GM21825 (cell line): ENCODE measurements at regions not wholly inside any gene's neighbourhood (a gene's known extent, or its start where the extent isn't known, plus 50 kb on each side); places are given as distances from the start of the nearest gene placed in this dataset.
"Not testable (repeated sequence)": the region's sequence is repeated elsewhere in the genome, so short reads cannot be mapped to it uniquely, and the experiment has no call there.

Experiments used
- ATAC-seq: cut with Tn5 transposase; IDR thresholded peaks from one replicate; pipeline ENCODE4 v1.9.1; 2021; ENCODE audit warnings: mild to moderate bottlenecking, moderate library complexity; ENCODE audit not compliant: unreplicated experiment

DNA sequence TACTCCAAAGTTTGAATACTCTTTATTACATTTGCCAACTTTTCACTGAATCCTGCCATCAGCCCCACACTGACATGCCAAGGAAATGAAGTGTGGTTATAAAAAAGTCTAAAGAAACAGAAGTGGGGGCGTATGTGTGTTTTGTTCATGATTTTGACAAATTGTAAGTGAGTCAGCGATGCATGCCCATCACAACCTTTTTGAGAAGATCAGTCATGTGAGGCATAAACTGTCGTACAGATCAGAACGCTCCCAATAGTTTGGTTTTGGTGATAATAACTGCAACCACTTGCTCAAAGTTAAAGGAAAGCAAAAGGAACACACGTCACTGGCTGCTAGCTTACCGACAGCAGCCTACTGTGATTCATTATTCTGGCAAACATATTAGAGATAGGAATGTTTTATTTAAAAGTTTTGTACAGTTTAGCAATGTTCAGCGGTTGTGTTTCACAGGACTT lies 95.6 kb downstream of the RGS2 start:
- ATAC-seq, result no peak

DNA sequence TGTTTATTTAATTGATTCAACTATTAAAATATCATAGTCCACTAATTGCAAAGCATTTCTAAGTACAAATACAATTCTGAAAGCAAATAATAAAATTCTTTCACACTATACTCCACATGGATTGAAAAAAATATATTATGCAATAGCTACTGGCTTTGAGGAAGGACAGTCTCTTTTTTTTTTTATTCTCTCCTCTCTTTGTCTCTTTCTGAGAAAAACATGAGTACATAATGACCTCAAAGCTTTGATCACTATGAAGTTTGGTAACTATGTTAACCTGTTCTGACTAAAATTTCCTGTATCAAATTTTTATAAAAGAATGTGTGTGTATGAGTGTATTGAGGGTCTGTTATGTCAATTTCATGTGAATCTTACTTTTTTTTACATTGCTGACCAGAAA lies 96.2 kb downstream of the RGS2 start:
- ATAC-seq, result no peak

DNA sequence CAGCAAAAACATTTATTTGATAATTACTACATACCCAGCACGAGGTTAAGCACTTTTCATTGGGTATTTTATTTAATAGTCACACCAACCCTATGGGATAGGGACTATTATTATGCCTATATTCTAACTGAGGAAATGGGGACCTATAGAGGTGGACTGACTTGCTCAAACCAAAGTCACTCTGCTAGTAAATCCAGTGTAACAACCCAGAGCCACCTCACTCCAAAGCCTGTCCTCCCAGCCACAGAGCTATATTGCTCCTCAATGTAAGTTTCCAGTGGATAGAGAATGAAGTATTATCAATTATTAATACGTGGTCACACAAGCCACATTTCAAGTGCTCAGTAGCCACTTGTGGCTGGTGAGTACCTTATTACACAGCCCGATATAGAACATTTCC lies 97.5 kb downstream of the RGS2 start:
- ATAC-seq, result no peak

GRCh38 chr1:192907545-192908243 lies 98.9 kb downstream of the RGS2 start:
- no peak for ATAC-seq

- not testable (repeated sequence) for ATAC-seq
Observed at GRCh38 chr1:192911896-192912656, 103.2 kb downstream of the RGS2 start.

- no peak for ATAC-seq
Observed at GRCh38 chr1:192913683-192914082, 104.8 kb downstream of the RGS2 start.

GRCh38 chr1:192914092-192914491 lies 105.3 kb downstream of the RGS2 start:
- ATAC-seq, result no peak

- ATAC-seq, result no peak
Observed at GRCh38 chr1:192914696-192915095, 105.9 kb downstream of the RGS2 start.

DNA sequence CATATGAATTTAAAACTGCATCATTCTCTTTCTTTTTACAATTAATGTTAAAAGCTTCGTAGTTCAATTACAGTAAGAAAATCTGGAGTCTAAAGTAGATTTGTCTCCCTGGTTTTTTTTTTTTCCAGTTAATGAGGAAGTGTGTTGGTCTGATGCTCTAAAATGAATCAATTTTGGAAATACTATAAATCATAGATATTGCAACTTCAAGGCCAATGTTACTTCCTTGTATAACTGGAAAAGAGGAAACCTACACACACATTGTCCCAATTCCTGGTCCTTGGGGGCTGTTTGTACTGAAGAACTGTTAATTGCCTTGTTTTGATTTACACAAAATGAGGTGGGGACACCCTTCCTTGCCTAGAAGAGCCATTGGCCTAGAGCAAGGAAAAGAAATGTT lies 107.2 kb downstream of the RGS2 start:
- ATAC-seq, result no peak

DNA sequence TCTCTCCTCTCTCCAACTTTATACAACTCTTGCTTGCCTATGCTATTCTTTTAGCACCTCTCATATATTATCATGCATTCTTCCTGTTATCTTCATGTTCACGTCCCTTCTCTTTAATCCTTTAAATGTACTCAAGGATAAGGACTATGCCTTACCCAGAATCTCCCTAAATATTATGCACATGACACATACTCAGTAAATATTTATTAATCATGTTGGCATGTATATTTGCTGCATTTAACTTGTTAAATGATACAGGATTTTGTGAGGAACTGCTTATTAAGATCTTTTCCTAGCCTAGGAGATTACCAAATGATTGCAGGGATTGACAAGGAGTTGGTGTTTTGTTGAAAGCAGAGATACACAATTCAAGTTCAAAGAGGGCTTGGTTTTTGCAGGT lies 109.4 kb downstream of the RGS2 start:
- no peak for ATAC-seq

GRCh38 chr1:192920412-192920811 lies 111.6 kb downstream of the RGS2 start:
- ATAC-seq, result no peak

- ATAC-seq, result no peak
Observed at GRCh38 chr1:192925609-192926008, 116.8 kb downstream of the RGS2 start.

DNA sequence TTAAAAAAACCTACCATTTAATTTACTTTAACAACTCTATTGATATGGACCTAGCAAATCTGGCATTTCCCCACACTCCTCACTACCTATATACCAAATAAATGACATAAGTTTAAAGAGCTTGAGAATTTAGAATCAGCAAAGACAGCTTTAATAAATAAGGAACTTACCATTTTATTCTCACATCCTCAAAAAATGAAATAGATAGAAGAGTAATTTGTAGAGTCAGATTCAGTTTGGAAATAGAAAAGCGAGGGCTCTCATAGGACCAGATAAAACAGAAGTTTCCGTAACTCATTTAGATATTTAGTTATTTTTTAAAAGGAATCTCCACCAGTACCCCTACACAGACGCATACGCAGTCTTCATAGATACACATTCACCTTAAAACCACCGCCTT lies 117.9 kb downstream of the RGS2 start:
- no peak for ATAC-seq

- ATAC-seq, result no peak
Observed at GRCh38 chr1:192927496-192927895, 118.7 kb downstream of the RGS2 start.

- no peak for ATAC-seq
Observed at GRCh38 chr1:192929597-192929996, 120.8 kb downstream of the RGS2 start.

- no peak for ATAC-seq
Observed at GRCh38 chr1:192933744-192934143, 124.9 kb downstream of the RGS2 start.

- no peak for ATAC-seq
Observed at GRCh38 chr1:192936313-192937018, 122.7 kb downstream of the UCHL5 start.

DNA sequence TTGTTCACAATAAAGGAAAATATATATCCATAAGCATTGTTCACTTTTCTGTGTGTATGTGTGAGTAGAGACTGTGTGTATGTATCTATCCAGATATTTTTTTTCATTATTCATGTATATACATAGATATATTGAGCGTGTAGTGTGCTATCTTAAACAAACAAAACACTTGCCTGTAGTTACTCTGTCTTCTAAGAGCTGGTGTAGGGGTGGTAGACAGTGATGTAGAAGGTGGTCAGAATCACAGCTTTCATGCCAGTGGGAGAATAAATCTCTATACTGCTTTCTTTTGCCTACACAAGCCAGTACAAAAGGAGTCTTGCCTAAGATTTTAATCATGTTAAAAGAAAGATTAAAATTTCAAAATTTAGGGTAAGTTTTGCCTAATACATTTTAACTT lies 122.0 kb downstream of the UCHL5 start:
- ATAC-seq, result no peak

- ATAC-seq, result no peak
Observed at GRCh38 chr1:192939440-192939839, 119.7 kb downstream of the UCHL5 start.

- no peak for ATAC-seq
Observed at GRCh38 chr1:192940658-192941057, 118.5 kb downstream of the UCHL5 start.

DNA sequence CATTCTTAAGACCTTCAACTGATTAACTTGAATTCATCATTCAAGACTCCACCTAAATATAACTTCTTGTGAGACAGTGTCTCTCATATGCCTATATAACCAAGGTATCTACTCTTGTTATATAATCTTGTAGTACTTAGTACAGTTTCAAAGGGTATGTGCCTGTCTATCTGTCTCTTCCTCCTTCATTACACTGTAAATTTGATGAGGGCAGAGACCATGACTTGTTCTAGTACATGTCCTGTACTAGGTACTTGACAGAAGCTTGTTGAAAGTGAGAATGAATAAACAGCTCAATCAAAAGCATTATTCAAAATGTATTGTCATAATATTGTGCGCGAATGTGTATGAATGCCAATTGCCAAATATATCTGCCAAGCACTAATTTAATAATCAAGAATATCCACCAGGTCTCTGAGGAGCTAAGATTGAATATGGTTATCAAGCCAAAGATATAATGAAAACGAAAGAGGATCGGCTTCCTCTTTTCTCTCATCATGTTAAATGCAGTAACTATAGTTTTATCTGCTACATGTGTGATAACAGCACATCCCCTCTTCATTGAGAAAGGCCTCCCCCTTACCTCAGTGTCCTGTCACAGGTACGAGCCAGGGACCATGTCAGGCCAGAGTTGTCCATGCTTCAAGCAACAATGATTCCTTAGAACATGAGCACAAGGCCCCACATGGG lies 117.3 kb downstream of the UCHL5 start:
- no peak for ATAC-seq
